ENCODE measurements at regions not wholly inside any gene's neighbourhood (a gene's known extent, or its start where the extent isn't known, plus 50 kb on each side); places are given as distances from the start of the nearest gene placed in this dataset.

DNA sequence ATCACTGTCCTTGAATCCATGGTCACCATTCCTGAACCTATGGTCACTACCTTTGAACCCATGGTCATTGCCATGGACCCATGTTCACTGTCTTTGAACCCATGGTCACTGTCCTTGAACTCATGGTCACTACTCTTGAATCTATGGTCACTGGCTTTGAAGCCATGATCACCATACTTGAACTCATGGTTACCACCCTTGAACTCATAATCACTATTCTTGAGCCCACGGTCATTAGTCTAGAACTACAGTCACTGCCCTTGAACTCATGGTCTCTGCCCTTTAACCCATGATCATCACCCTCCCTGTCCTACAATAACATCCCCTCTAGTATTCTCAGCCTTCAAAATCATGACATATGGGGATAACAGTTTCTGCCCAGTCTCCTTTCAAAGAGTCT is 270.5 kb downstream of the CXCL12 start:
- TF ChIP-seq POLR2A (IDR thresholded peaks at IDR 0.05) = no peak
- TF ChIP-seq, protein P1, sequence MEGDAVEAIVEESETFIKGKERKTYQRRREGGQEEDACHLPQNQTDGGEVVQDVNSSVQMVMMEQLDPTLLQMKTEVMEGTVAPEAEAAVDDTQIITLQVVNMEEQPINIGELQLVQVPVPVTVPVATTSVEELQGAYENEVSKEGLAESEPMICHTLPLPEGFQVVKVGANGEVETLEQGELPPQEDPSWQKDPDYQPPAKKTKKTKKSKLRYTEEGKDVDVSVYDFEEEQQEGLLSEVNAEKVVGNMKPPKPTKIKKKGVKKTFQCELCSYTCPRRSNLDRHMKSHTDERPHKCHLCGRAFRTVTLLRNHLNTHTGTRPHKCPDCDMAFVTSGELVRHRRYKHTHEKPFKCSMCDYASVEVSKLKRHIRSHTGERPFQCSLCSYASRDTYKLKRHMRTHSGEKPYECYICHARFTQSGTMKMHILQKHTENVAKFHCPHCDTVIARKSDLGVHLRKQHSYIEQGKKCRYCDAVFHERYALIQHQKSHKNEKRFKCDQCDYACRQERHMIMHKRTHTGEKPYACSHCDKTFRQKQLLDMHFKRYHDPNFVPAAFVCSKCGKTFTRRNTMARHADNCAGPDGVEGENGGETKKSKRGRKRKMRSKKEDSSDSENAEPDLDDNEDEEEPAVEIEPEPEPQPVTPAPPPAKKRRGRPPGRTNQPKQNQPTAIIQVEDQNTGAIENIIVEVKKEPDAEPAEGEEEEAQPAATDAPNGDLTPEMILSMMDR (IDR thresholded peaks at IDR 0.05) = no peak
